ENCODE measurements at regions not wholly inside any gene's neighbourhood (a gene's known extent, or its start where the extent isn't known, plus 50 kb on each side); places are given as distances from the start of the nearest gene placed in this dataset.

DNA sequence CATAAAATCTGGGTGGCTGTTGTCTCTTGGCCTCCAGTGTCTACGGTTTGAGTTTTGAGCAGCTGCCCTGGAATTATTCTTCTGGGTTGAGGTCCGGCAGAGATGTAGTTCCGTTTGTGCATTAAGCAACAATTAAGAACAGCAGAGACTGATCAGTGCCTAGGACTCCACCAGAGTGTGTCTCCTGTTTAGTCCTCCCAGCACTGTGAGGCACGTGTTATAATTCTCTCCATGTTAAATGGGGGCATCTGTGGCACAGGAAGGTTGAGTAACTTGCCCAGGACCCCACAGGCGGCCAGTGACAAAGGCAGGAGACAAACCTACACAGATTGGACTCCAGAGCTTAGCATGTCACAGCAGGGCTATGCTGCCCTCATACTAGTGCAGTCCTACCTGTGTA is 225.1 kb downstream of the CBLN1 start:
- BruUV-seq (replicated peaks): no TSS peak
- POLR2A ChIA-PET: no interaction called here
- TF ChIP-seq POLR2AphosphoS5 (IDR thresholded peaks at IDR 0.05; ENCODE audit: low read depth, low read length) (no peak), TCF7L2 (IDR thresholded peaks at IDR 0.05; ENCODE audit: low read depth, low read length) (no peak), SIN3A (IDR thresholded peaks at IDR 0.05; ENCODE audit: borderline replicate concordance, insufficient read depth, low read depth, low read length) (no peak)
- TF ChIP-seq, protein P1, sequence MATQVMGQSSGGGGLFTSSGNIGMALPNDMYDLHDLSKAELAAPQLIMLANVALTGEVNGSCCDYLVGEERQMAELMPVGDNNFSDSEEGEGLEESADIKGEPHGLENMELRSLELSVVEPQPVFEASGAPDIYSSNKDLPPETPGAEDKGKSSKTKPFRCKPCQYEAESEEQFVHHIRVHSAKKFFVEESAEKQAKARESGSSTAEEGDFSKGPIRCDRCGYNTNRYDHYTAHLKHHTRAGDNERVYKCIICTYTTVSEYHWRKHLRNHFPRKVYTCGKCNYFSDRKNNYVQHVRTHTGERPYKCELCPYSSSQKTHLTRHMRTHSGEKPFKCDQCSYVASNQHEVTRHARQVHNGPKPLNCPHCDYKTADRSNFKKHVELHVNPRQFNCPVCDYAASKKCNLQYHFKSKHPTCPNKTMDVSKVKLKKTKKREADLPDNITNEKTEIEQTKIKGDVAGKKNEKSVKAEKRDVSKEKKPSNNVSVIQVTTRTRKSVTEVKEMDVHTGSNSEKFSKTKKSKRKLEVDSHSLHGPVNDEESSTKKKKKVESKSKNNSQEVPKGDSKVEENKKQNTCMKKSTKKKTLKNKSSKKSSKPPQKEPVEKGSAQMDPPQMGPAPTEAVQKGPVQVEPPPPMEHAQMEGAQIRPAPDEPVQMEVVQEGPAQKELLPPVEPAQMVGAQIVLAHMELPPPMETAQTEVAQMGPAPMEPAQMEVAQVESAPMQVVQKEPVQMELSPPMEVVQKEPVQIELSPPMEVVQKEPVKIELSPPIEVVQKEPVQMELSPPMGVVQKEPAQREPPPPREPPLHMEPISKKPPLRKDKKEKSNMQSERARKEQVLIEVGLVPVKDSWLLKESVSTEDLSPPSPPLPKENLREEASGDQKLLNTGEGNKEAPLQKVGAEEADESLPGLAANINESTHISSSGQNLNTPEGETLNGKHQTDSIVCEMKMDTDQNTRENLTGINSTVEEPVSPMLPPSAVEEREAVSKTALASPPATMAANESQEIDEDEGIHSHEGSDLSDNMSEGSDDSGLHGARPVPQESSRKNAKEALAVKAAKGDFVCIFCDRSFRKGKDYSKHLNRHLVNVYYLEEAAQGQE (IDR thresholded peaks at IDR 0.05; ENCODE audit: insufficient read depth in 1 of 2, low read depth in 2 of 2, low read length in 1 of 2): no peak
- TF ChIP-seq, protein P2, sequence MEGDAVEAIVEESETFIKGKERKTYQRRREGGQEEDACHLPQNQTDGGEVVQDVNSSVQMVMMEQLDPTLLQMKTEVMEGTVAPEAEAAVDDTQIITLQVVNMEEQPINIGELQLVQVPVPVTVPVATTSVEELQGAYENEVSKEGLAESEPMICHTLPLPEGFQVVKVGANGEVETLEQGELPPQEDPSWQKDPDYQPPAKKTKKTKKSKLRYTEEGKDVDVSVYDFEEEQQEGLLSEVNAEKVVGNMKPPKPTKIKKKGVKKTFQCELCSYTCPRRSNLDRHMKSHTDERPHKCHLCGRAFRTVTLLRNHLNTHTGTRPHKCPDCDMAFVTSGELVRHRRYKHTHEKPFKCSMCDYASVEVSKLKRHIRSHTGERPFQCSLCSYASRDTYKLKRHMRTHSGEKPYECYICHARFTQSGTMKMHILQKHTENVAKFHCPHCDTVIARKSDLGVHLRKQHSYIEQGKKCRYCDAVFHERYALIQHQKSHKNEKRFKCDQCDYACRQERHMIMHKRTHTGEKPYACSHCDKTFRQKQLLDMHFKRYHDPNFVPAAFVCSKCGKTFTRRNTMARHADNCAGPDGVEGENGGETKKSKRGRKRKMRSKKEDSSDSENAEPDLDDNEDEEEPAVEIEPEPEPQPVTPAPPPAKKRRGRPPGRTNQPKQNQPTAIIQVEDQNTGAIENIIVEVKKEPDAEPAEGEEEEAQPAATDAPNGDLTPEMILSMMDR (IDR thresholded peaks at IDR 0.05): no peak
- H3K27me3 ChIP-seq (ENCODE audit: control insufficient read depth, insufficient read depth, low read length): no peaks in the 10 kb centered on the region
- in situ Hi-C loops (cut with HindIII; ENCODE audit: low pct_unique_long_range_greater_than_20kb, low sequenced_read_pairs): no loop called here
- no peaks in the 10 kb centered on the region for H3K4me1 ChIP-seq (ENCODE audit: control insufficient read depth, insufficient read depth, low read length)
- ATAC-seq (no peak), DNase-seq (ENCODE audit: low read depth, low spot score) (no peak)
- intact Hi-C loops (cut with micrococcal nuclease; ENCODE audit: unreplicated experiment): no loop called here
- CTCF ChIA-PET: no interaction called here
- no peaks in the 10 kb centered on the region for H3K9me3 ChIP-seq (ENCODE audit: control insufficient read depth, insufficient read depth, low read depth, low read length)
- no peak overlapping the region for H3K4me3 ChIP-seq (ENCODE audit: low read depth in 2 of 2, low read length in 2 of 2)
- no peak overlapping the region for H3K27ac ChIP-seq (ENCODE audit: low read length)
- H3K36me3 ChIP-seq (ENCODE audit: control insufficient read depth, insufficient read depth, low read length): no peaks in the 10 kb centered on the region

DNA sequence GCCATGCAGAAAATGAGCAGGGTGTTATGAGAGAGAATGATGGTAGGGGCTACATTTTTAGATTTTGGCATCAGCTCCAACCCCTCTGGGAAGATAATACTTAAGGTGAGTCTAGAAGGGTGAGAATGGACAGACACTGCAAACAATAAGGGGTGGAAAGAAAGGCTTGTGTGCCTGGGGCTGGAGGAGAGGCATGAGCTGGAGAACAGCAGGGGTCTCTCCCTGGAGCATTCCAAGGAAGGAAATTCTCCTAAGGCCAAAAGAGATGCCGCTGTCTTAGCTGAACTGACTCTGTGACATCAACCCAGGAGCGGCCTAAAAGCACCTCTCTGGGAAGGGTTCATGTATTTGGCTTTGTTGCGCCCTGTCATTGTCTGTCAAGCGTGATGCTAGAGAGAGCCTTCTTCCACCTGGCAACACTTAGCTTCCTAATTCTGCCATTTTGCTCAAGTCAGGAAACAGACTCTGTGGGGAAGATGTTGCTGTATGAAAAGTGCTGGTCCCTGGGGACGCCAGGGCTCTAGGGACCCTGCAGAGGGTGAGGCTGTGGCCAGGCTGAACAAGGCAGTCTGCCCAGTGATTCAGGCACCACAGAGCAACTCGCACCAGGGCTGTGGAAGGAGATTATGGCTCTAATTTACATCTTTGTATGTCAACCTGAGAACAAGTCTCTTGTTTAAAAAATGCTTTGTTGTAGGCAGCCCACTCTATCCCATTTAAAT is 225.7 kb downstream of the CBLN1 start:
- H3K27ac ChIP-seq (ENCODE audit: low read length): no peak overlapping the region
- TF ChIP-seq POLR2AphosphoS5 (IDR thresholded peaks at IDR 0.05; ENCODE audit: low read depth, low read length) (no peak), TCF7L2 (IDR thresholded peaks at IDR 0.05; ENCODE audit: low read depth, low read length) (no peak), SIN3A (IDR thresholded peaks at IDR 0.05; ENCODE audit: borderline replicate concordance, insufficient read depth, low read depth, low read length) (no peak)
- TF ChIP-seq, protein P1 (IDR thresholded peaks at IDR 0.05; ENCODE audit: insufficient read depth in 1 of 2, low read depth in 2 of 2, low read length in 1 of 2): no peak
- TF ChIP-seq, protein P2 (IDR thresholded peaks at IDR 0.05): no peak
- no peaks in the 10 kb centered on the region for H3K9me3 ChIP-seq (ENCODE audit: control insufficient read depth, insufficient read depth, low read depth, low read length)
- ATAC-seq (no peak), DNase-seq (ENCODE audit: low read depth, low spot score) (no peak)
- BruUV-seq (replicated peaks): no TSS peak
- no peaks in the 10 kb centered on the region for H3K4me1 ChIP-seq (ENCODE audit: control insufficient read depth, insufficient read depth, low read length)
- no peaks in the 10 kb centered on the region for H3K36me3 ChIP-seq (ENCODE audit: control insufficient read depth, insufficient read depth, low read length)
- intact Hi-C loops (cut with micrococcal nuclease; ENCODE audit: unreplicated experiment) (no loop called here), in situ Hi-C loops (cut with HindIII; ENCODE audit: low pct_unique_long_range_greater_than_20kb, low sequenced_read_pairs) (no loop called here)
- POLR2A ChIA-PET: no interaction called here
- CTCF ChIA-PET: no interaction called here
- H3K4me3 ChIP-seq (ENCODE audit: low read depth in 2 of 2, low read length in 2 of 2): no peak overlapping the region
- no peaks in the 10 kb centered on the region for H3K27me3 ChIP-seq (ENCODE audit: control insufficient read depth, insufficient read depth, low read length)

All from Panc1 (cell line).